K562 (cell line): ENCODE measurements at regions not wholly inside any gene's neighbourhood (a gene's known extent, or its start where the extent isn't known, plus 50 kb on each side); places are given as distances from the start of the nearest gene placed in this dataset.
"Not testable (repeated sequence)": the region's sequence is repeated elsewhere in the genome, so short reads cannot be mapped to it uniquely, and the experiment has no call there.

ENCODE experiments used
- ATAC-seq: fragments of 200-7000 bp; cut with Tn5 transposase; 3 replicates; pipeline ENCODE4 v1.9.1; 2020; ENCODE audit warnings: moderate library complexity
- BruUV-seq: library from RNA; stranded (reverse); fragments of 400-500 nt; replicated peaks from 2 replicates; lab custom pipeline; 2021; lab: Mats Ljungman, UMichigan
- CTCF ChIA-PET: fragments of 300-600 bp; formaldehyde crosslinking; extraction: SDS; loops from one replicate; lab custom pipeline; 2021; ENCODE audit warnings: low intra/inter-chr PET ratio; lab: Yijun Ruan, JAX
- POLR2A ChIA-PET: fragments of 300-600, 350-650 bp; sonication (Branson Sonifier 250); formaldehyde crosslinking; extraction: SDS; loops from one replicate; lab custom pipeline; 2021; ENCODE audit warnings: antibody characterized with exemption, inconsistent platforms; lab: Yijun Ruan, JAX
- DNase-seq, 4 experiments: peaks; one replicate each; pipeline versions ENCODE4 v3.0.0 to v3.0.0-alpha.2; 2011 to 2018; ENCODE audit warnings: low spot score in 3 of 4, mixed read lengths in 3 of 4; ENCODE audit errors: extremely low read depth in 1 of 4
- FAIRE-seq: peaks from 2 replicates; lab custom pipeline; 2011; peaks lifted over from hg19 to GRCh38; lab: Jason Lieb, UNC
- H2AFZ ChIP-seq: 2 replicates; pipeline ENCODE4 v1.6.0; 2011; ENCODE audit warnings: low read depth, low read length, control low read depth, inconsistent platforms
- H3K27ac ChIP-seq: fragments of 200-600 bp; 3 replicates; pipeline ENCODE4 v1.8.0; 2011; ENCODE audit warnings: low read depth, mild to moderate bottlenecking, control low read depth, inconsistent platforms, low read length, moderate library complexity, mixed read lengths; ENCODE audit errors: extremely low read depth
- H3K27me3 ChIP-seq, 2 experiments: fragments of 300-600 bp in 1 of 2; 2 replicates in 1 of 2; 3 replicates in 1 of 2; pipeline versions ENCODE4 v1.6.0 to v1.8.0; 2011; ENCODE audit warnings: inconsistent platforms in 2 of 2, low read length in 2 of 2, mild to moderate bottlenecking in 1 of 2, mixed read lengths in 1 of 2, moderate library complexity in 1 of 2; ENCODE audit not compliant: control insufficient read depth in 2 of 2, insufficient read depth in 2 of 2
- H3K36me3 ChIP-seq: fragments of 300-600 bp; 3 replicates; pipeline ENCODE4 v1.8.0; 2011; ENCODE audit warnings: mild to moderate bottlenecking, low read length, inconsistent platforms; ENCODE audit not compliant: control insufficient read depth, insufficient read depth
- H3K4me1 ChIP-seq, 2 experiments: fragments of 200-600 bp in 1 of 2; replicated peaks in 1 of 2; 2 replicates in 1 of 2; 3 replicates in 1 of 2; pipeline versions ENCODE4 v1.5.1 to v1.8.0; 2011; ENCODE audit warnings: inconsistent platforms in 2 of 2, low read length in 2 of 2, mild to moderate bottlenecking in 1 of 2, mixed read lengths in 1 of 2, moderate library complexity in 1 of 2; ENCODE audit not compliant: control insufficient read depth in 2 of 2, insufficient read depth in 2 of 2
- H3K4me2 ChIP-seq: 2 replicates; pipeline ENCODE4 v1.6.1; 2011; ENCODE audit warnings: low read length, control low read depth, inconsistent platforms, mixed read lengths; ENCODE audit not compliant: insufficient read depth
- H3K4me3 ChIP-seq: fragments of 200-600 bp; sonication (generic), shearing (Covaris generic); 2 replicates; pipeline ENCODE4 v1.5.1; 2016; ENCODE audit warnings: control low read depth, inconsistent platforms
- H3K79me2 ChIP-seq: fragments of 200-600 bp; 3 replicates; pipeline ENCODE4 v1.8.0; 2011; ENCODE audit warnings: low read length, inconsistent platforms; ENCODE audit not compliant: control insufficient read depth, insufficient read depth
- H3K9ac ChIP-seq, 2 experiments: 2 replicates each; pipeline versions ENCODE4 v1.6.0 to v1.6.1; 2011; ENCODE audit warnings: low read depth in 2 of 2, low read length in 2 of 2, control low read depth in 1 of 2, inconsistent platforms in 1 of 2, mild to moderate bottlenecking in 1 of 2, mixed read lengths in 1 of 2; ENCODE audit not compliant: insufficient read depth in 1 of 2
- H3K9me1 ChIP-seq: one replicate; pipeline ENCODE4 v1.6.0; 2011; ENCODE audit warnings: inconsistent platforms, mild to moderate bottlenecking, low read length, moderate library complexity; ENCODE audit not compliant: control insufficient read depth, insufficient read depth
- H3K9me3 ChIP-seq: replicated peaks from 2 replicates; pipeline ENCODE4 v1.5.1; 2011; ENCODE audit warnings: low read depth, low read length, inconsistent platforms; ENCODE audit not compliant: control insufficient read depth, insufficient read depth
- H4K20me1 ChIP-seq: replicated peaks from 2 replicates; pipeline ENCODE4 v1.6.1; 2011; ENCODE audit warnings: low read length, inconsistent platforms, mixed read lengths; ENCODE audit not compliant: control insufficient read depth, insufficient read depth
- WGBS: fragments of 100-300 bp; shearing (Covaris generic); methylation state at CpG from one replicate; pipeline ENCODE4 v1.1.6; 2016; ENCODE audit warnings: low coverage, mixed read lengths; ENCODE audit not compliant: insufficient coverage; ENCODE audit errors: missing lambda C conversion rate; 5-methylcytosine and 5-hydroxymethylcytosine counted together
- in situ Hi-C: fragments of 300-500 bp; cut with MboI; formaldehyde crosslinking; loops from 4 replicates; pipeline ENCODE4 v1.15.0; 2018; ENCODE audit warnings: inconsistent platforms, mixed read lengths
- intact Hi-C: fragments of 100-400 bp; cut with micrococcal nuclease; formaldehyde crosslinking; loops from 2 replicates; pipeline ENCODE4 v1.14.2; 2022

GRCh38 chr9:62095714-62096345 lies 906.0 kb downstream of the SPATA31A7 start:
- H3K79me2 ChIP-seq, H3K4me2 ChIP-seq, ATAC-seq, H3K9ac ChIP-seq, H3K4me1 ChIP-seq, H3K9me1 ChIP-seq, CTCF ChIA-PET, intact Hi-C loops, FAIRE-seq, H3K27me3 ChIP-seq, H4K20me1 ChIP-seq, H3K36me3 ChIP-seq, BruUV-seq, in situ Hi-C loops, H3K4me3 ChIP-seq, DNase-seq, H2AFZ ChIP-seq, H3K27ac ChIP-seq, H3K9me3 ChIP-seq, POLR2A ChIA-PET: not testable (repeated sequence)
- WGBS: no CpG with 5 or more reads among the region's 6 CpGs

DNA sequence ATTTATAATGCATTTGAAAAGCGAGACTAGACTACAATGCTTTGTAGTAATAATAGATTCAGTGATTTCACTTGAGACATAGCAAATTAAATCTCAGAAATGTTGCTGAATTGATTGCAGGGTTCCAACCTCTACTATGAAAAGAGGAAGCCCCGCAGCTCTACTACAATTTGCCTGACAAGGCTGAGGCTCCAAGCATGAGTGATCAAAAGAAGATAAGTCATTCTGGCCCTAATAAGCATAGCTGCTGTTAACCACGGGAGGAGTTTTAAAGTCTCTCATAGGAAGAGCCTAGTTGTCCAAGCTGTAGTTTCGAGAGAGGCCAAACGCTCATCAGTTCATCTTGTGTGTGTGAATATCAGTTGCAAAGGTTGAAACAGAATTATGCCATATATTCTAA lies 920.6 kb downstream of the SPATA31A7 start:
- CTCF ChIA-PET, H3K27ac ChIP-seq, H4K20me1 ChIP-seq, BruUV-seq, H3K4me1 ChIP-seq, H3K9ac ChIP-seq, POLR2A ChIA-PET, intact Hi-C loops, H3K9me1 ChIP-seq, ATAC-seq, H2AFZ ChIP-seq, DNase-seq, FAIRE-seq, H3K79me2 ChIP-seq, H3K9me3 ChIP-seq, H3K27me3 ChIP-seq, in situ Hi-C loops, H3K4me2 ChIP-seq, H3K36me3 ChIP-seq, H3K4me3 ChIP-seq: not testable (repeated sequence)
- WGBS: 0% methylated on average over 2 of the region's 5 CpGs

DNA sequence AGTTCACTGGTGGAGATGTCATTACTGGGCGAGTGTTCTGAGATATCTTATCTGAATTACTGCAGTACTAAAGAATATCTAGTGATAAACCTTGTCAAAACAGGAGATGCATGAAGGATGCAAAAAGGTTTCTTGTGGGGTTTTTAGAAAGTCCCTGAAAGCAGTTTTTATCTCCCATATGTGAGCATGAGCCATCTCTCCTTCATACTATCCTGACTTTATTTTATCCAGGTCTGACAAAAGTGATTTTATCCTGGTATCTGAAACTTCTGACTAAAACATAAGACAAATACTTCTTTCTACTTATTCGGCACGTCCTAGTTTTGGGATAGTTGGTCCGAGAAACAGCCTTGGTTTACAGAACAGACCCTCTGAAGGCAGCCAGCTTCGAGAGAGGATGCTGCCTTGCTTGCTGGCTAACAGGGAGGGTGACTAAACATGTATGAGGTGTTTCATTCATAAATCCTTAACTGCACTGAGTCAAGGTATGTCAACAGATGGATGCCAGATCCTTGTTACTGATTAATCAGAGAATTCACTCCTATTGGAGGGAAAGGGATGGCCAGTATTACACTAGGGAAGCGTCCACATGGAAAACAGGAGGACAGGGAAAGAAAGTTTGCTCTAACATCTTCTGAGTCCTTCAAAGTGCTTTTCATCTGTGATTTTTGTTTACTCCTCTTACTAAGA lies 927.3 kb downstream of the SPATA31A7 start:
- H3K36me3 ChIP-seq, FAIRE-seq, POLR2A ChIA-PET, H3K4me2 ChIP-seq, H3K9ac ChIP-seq, H2AFZ ChIP-seq, ATAC-seq, intact Hi-C loops, H3K4me3 ChIP-seq, H3K9me1 ChIP-seq, H3K79me2 ChIP-seq, CTCF ChIA-PET, H3K27ac ChIP-seq, BruUV-seq, H3K9me3 ChIP-seq, H3K4me1 ChIP-seq, in situ Hi-C loops, H3K27me3 ChIP-seq, DNase-seq, H4K20me1 ChIP-seq: not testable (repeated sequence)
- WGBS: no CpG with 5 or more reads among the region's 6 CpGs

- CTCF ChIA-PET, ATAC-seq, BruUV-seq: not testable (repeated sequence)
These were observed 929.8 kb downstream of the SPATA31A7 start for GRCh38 chr9:62119656-62120055.

More at GRCh38 chr9:62119656-62120055, 929.8 kb downstream of the SPATA31A7 start:
- H3K4me1 ChIP-seq, H3K36me3 ChIP-seq, H3K9me3 ChIP-seq, H4K20me1 ChIP-seq, H2AFZ ChIP-seq, H3K27ac ChIP-seq, H3K4me2 ChIP-seq, DNase-seq, H3K27me3 ChIP-seq, H3K79me2 ChIP-seq, intact Hi-C loops, FAIRE-seq, in situ Hi-C loops, H3K9me1 ChIP-seq, H3K9ac ChIP-seq, POLR2A ChIA-PET, H3K4me3 ChIP-seq: not testable (repeated sequence)
- WGBS: no CpG with 5 or more reads among the region's 1 CpG
